B cell (primary cell): ENCODE measurements at regions not wholly inside any gene's neighbourhood (a gene's known extent, or its start where the extent isn't known, plus 50 kb on each side); places are given as distances from the start of the nearest gene placed in this dataset.
"Not testable (repeated sequence)": the region's sequence is repeated elsewhere in the genome, so short reads cannot be mapped to it uniquely, and the experiment has no call there.

ENCODE experiments used
- ATAC-seq: fragments of 200-7000 bp; cut with Tn5 transposase; one replicate; pipeline ENCODE4 v1.10.0; 2021; ENCODE audit warnings: low read depth, mild to moderate bottlenecking, moderate number of reproducible peaks, moderate library complexity
- CTCF ChIA-PET: fragments of 350-600 bp; sonication (Branson Sonifier 250); formaldehyde crosslinking; loops from one replicate; lab custom pipeline; 2021; ENCODE audit warnings: antibody characterized with exemption, inconsistent platforms; lab: Charles Lee
- POLR2A ChIA-PET: fragments of 350-600 bp; sonication (Branson Sonifier 250); formaldehyde crosslinking; loops from one replicate; lab custom pipeline; 2021; ENCODE audit warnings: antibody characterized with exemption; lab: Charles Lee
- DNase-seq: peaks from one replicate; pipeline ENCODE4 v3.0.0; 2013
- H2AFZ ChIP-seq: 2 replicates; pipeline ENCODE4 v1.6.1; 2012; ENCODE audit warnings: mild to moderate bottlenecking, low read depth, low read length; ENCODE audit not compliant: insufficient read depth, poor library complexity, severe bottlenecking
- H3K27ac ChIP-seq, 2 donors: 1 replicate in 1 of 2; 2 replicates in 1 of 2; pipeline ENCODE4 v1.5.1; 2012 to 2013; ENCODE audit warnings: low read length in 2 of 2, mild to moderate bottlenecking in 2 of 2, moderate library complexity in 1 of 2
- H3K27me3 ChIP-seq, 4 experiments: fragments of 200-600 bp in 1 of 4; sonication (generic) in 1 of 4; replicated peaks in 1 of 4; 1 replicate in 2 of 4; 2 replicates in 2 of 4; pipeline versions ENCODE4 v1.6.1 to v1.7.0; 2013 to 2016; ENCODE audit warnings: low read length in 3 of 4, mild to moderate bottlenecking in 2 of 4, mixed read lengths in 1 of 4, moderate library complexity in 1 of 4; ENCODE audit not compliant: insufficient read depth in 4 of 4, control insufficient read depth in 3 of 4; ENCODE audit errors: control extremely low read depth in 1 of 4
- H3K36me3 ChIP-seq, 2 experiments: replicated peaks in 1 of 2; 1 replicate in 1 of 2; 2 replicates in 1 of 2; pipeline versions ENCODE4 v1.6.1 to v1.7.1; 2013; ENCODE audit warnings: low read length in 1 of 2; ENCODE audit not compliant: insufficient read depth in 2 of 2, control insufficient read depth in 1 of 2; ENCODE audit errors: control extremely low read depth in 1 of 2, extremely low read depth in 1 of 2
- H3K4me1 ChIP-seq, 2 donors: fragments of 200-600 bp in 1 of 2; sonication (generic) in 1 of 2; 1 replicate in 1 of 2; 2 replicates in 1 of 2; pipeline versions ENCODE4 v1.5.1 to v1.6.1; 2013 to 2017; ENCODE audit warnings: low read length in 2 of 2; ENCODE audit not compliant: control insufficient read depth in 2 of 2, insufficient read depth in 2 of 2
- H3K4me2 ChIP-seq: replicated peaks from 2 replicates; pipeline ENCODE3; 2012; ENCODE audit warnings: mild to moderate bottlenecking, low read depth, low read length; ENCODE audit not compliant: poor library complexity, severe bottlenecking
- H3K4me3 ChIP-seq, 5 experiments: fragments of 200-600 bp in 1 of 5; sonication (generic) in 1 of 5; 1 replicate in 3 of 5; 2 replicates in 2 of 5; pipeline versions ENCODE4 v1.5.1 to v1.7.0; 2011 to 2016; ENCODE audit warnings: low read length in 4 of 5, mild to moderate bottlenecking in 4 of 5, low read depth in 2 of 5, control low read depth in 1 of 5, moderate library complexity in 1 of 5; ENCODE audit not compliant: insufficient read depth in 1 of 5; ENCODE audit errors: control extremely low read depth in 1 of 5, extremely low read depth in 1 of 5
- H3K79me2 ChIP-seq: fragments of 200-600 bp; sonication (generic); one replicate; pipeline ENCODE4 v1.6.0; 2016; ENCODE audit warnings: low read length; ENCODE audit not compliant: control insufficient read depth, insufficient read depth
- H3K9ac ChIP-seq: fragments of 200-600 bp; sonication (generic); 2 replicates; pipeline ENCODE4 v1.6.1; 2017; ENCODE audit warnings: mild to moderate bottlenecking, low read length, moderate library complexity
- H3K9me3 ChIP-seq, 3 donors: one replicate each; pipeline versions ENCODE4 v1.6.1 to v1.7.1; 2013; ENCODE audit warnings: low read length in 2 of 3; ENCODE audit not compliant: control insufficient read depth in 2 of 3, insufficient read depth in 1 of 3; ENCODE audit errors: control extremely low read depth in 1 of 3
- H4K20me1 ChIP-seq: 2 replicates; pipeline ENCODE4 v1.6.0; 2012; ENCODE audit warnings: mild to moderate bottlenecking, low read length; ENCODE audit not compliant: insufficient read depth, control insufficient read depth, poor library complexity, severe bottlenecking
- H3K27ac Mint-ChIP-seq: one replicate; pipeline ENCODE4 v1.8.0; 2021; ENCODE audit warnings: mixed read lengths
- H3K27me3 Mint-ChIP-seq: one replicate; pipeline ENCODE4 v1.8.0; 2021; ENCODE audit warnings: mixed read lengths
- H3K4me1 Mint-ChIP-seq: one replicate; pipeline ENCODE4 v1.8.0; 2021; ENCODE audit warnings: mixed read lengths
- H3K4me3 Mint-ChIP-seq: one replicate; pipeline ENCODE4 v1.8.0; 2021; ENCODE audit warnings: mixed read lengths
- H3K9me3 Mint-ChIP-seq: one replicate; pipeline ENCODE4 v1.8.0; 2022; ENCODE audit warnings: mixed read lengths; ENCODE audit not compliant: insufficient read depth
- CTCF ChIP-seq: fragments of 200-600 bp; IDR thresholded peaks from one replicate; pipeline ENCODE4 v1.8.0; 2022; ENCODE audit warnings: antibody characterized with exemption, mild to moderate bottlenecking
- EZH2 ChIP-seq: IDR thresholded peaks from 2 replicates; pipeline ENCODE4 v1.6.1; 2012; ENCODE audit warnings: borderline replicate concordance, low read depth, mild to moderate bottlenecking, moderate library complexity, low read length; ENCODE audit not compliant: insufficient read depth, poor library complexity, severe bottlenecking
- WGBS: methylation state at CpG from one replicate; pipeline ENCODE4 v1.1.5; 2013; ENCODE audit warnings: missing lambda C conversion rate; ENCODE audit not compliant: insufficient coverage; 5-methylcytosine and 5-hydroxymethylcytosine counted together
- intact Hi-C: fragments of 100-400 bp; cut with micrococcal nuclease; formaldehyde crosslinking; loops from one replicate; pipeline ENCODE4 v1.10.0; 2022

- no peak overlapping the region for H3K4me2 ChIP-seq
- intact Hi-C loops = no loop called here
- no peak overlapping the region for H3K27ac Mint-ChIP-seq
- H3K4me3 Mint-ChIP-seq = no peak overlapping the region
- no peak overlapping the region for H3K9ac ChIP-seq
- TF ChIP-seq EZH2 (no peak), CTCF (no peak)
- H4K20me1 ChIP-seq = no peaks in the 10 kb centered on the region
- H3K79me2 ChIP-seq = no peaks in the 10 kb centered on the region
- H3K4me1 Mint-ChIP-seq = no peaks in the 10 kb centered on the region
- ATAC-seq (no peak), DNase-seq (no peak)
- no peak overlapping the region for H3K4me3 ChIP-seq
- H3K36me3 ChIP-seq = no peaks in the 10 kb centered on the region
- H3K27me3 Mint-ChIP-seq = no peaks in the 10 kb centered on the region
- no peaks in the 10 kb centered on the region for H3K4me1 ChIP-seq
- no peaks in the 10 kb centered on the region for H3K27me3 ChIP-seq
- no peak overlapping the region for H2AFZ ChIP-seq
- no CpG with 5 or more reads among the region's 1 CpG for WGBS
- no peaks in the 10 kb centered on the region for H3K9me3 Mint-ChIP-seq
- CTCF ChIA-PET = no interaction called here
- POLR2A ChIA-PET = no interaction called here
- H3K27ac ChIP-seq = no peak overlapping the region
- no peaks in the 10 kb centered on the region for H3K9me3 ChIP-seq
Observed at GRCh38 chrX:46178763-46179162, 366.5 kb downstream of the ZNF674 start.

- DNase-seq = no peak
- peaks cover 0 to 3% (median 0%) of the 10 kb centered on the region in 3 donors for H3K9me3 ChIP-seq
- CTCF ChIA-PET = no interaction called here
- H4K20me1 ChIP-seq = no peaks in the 10 kb centered on the region
- POLR2A ChIA-PET = no interaction called here
- H3K27ac Mint-ChIP-seq = no peak overlapping the region
- no peaks in the 10 kb centered on the region for H3K4me1 ChIP-seq
- H3K4me3 Mint-ChIP-seq = no peak overlapping the region
- H3K9ac ChIP-seq = no peak overlapping the region
- H3K4me3 ChIP-seq = no peak overlapping the region
- intact Hi-C loops = no loop called here
- H3K4me1 Mint-ChIP-seq = no peaks in the 10 kb centered on the region
- no peaks in the 10 kb centered on the region for H3K79me2 ChIP-seq
- H3K9me3 Mint-ChIP-seq = peaks cover 3% of the 10 kb centered on the region
- no peaks in the 10 kb centered on the region for H3K36me3 ChIP-seq
- TF ChIP-seq CTCF = no peak
- TF ChIP-seq EZH2 = no peak
- no peaks in the 10 kb centered on the region for H3K27me3 Mint-ChIP-seq
- H3K4me2 ChIP-seq = no peak overlapping the region
- ATAC-seq = no peak
- no peak overlapping the region for H3K27ac ChIP-seq
- H2AFZ ChIP-seq = no peak overlapping the region
- no peaks in the 10 kb centered on the region for H3K27me3 ChIP-seq
Observed at GRCh38 chrX:46173159-46173558, 372.1 kb downstream of the ZNF674 start.

- H3K4me2 ChIP-seq, intact Hi-C loops, DNase-seq, CTCF ChIA-PET, H3K9ac ChIP-seq, H3K9me3 Mint-ChIP-seq, H2AFZ ChIP-seq, H3K4me1 ChIP-seq, H3K4me1 Mint-ChIP-seq, H3K79me2 ChIP-seq, H3K4me3 Mint-ChIP-seq, H3K4me3 ChIP-seq, H4K20me1 ChIP-seq, ATAC-seq, POLR2A ChIA-PET, H3K27me3 ChIP-seq, H3K27ac Mint-ChIP-seq, H3K36me3 ChIP-seq, H3K27ac ChIP-seq, H3K27me3 Mint-ChIP-seq, H3K9me3 ChIP-seq: not testable (repeated sequence)
- 100% methylated on average over 2 of the region's 4 CpGs for WGBS
Observed at GRCh38 chrX:46171457-46171856, 373.8 kb downstream of the ZNF674 start.
